ENCODE measurements at regions not wholly inside any gene's neighbourhood (a gene's known extent, or its start where the extent isn't known, plus 50 kb on each side); places are given as distances from the start of the nearest gene placed in this dataset.

- H3K9me2 ChIP-seq (ENCODE audit: insufficient read depth), result no peaks in the 10 kb centered on the region
- H3K9me3 ChIP-seq (ENCODE audit: control insufficient read depth in 1 of 2, insufficient read depth in 1 of 2, low read depth in 1 of 2, low read length in 2 of 2), result peaks cover 3 to 8% of the 10 kb centered on the region in 2 experiments; a peak in 2 of 4 replicates
- H3K4me1 ChIP-seq (ENCODE audit: control insufficient read depth in 1 of 2, insufficient read depth in 2 of 2, low read length in 2 of 2), result no peaks in the 10 kb centered on the region
- POLR2A ChIA-PET, result no interaction called here
- RAD21 ChIA-PET (ENCODE audit: low non-redundant PET in 1 of 2, low total read pairs in 2 of 2, uncharacterized antibody in 2 of 2, unreplicated experiment in 2 of 2), result no interaction called here
- no peaks in the 10 kb centered on the region for H3K36me3 ChIP-seq (ENCODE audit: control insufficient read depth in 1 of 2, insufficient read depth in 2 of 2, low read length in 2 of 2)
- BruUV-seq (replicated peaks), result no TSS peak
- ATAC-seq (no peak), DNase-seq (ENCODE audit: low read depth, low spot score) (no peak)
- no peaks in the 10 kb centered on the region for H4K20me1 ChIP-seq (ENCODE audit: insufficient read depth)
- TF ChIP-seq TCF7L2 (IDR thresholded peaks at IDR 0.05; ENCODE audit: borderline replicate concordance, extremely low read depth, insufficient read depth, insufficient read length), result no peak
- no peak for TF ChIP-seq EZH2phosphoT487 (IDR thresholded peaks at IDR 0.05; ENCODE audit: borderline replicate concordance)
- H3K27me3 ChIP-seq (ENCODE audit: insufficient read depth, low read length), result no peaks in the 10 kb centered on the region
- H3K79me2 ChIP-seq (ENCODE audit: insufficient read depth, low read length), result no peaks in the 10 kb centered on the region
- intact Hi-C loops (cut with micrococcal nuclease), result no loop called here
- no peak overlapping the region for H3K27ac ChIP-seq (ENCODE audit: low read depth, low read length)
- no peak overlapping the region for H3K4me2 ChIP-seq (ENCODE audit: low read length)
- H3K9ac ChIP-seq (ENCODE audit: low read length), result no peak overlapping the region
- CTCF ChIA-PET, result no interaction called here
- H2AFZ ChIP-seq (ENCODE audit: low read depth, low read length, poor library complexity, severe bottlenecking), result no peak overlapping the region
- H3K4me3 ChIP-seq (replicated peaks in 1 of 2; ENCODE audit: low read depth in 1 of 2, low read length in 2 of 2), result no peak overlapping the region
Measured at GRCh38 chr3:95468331-95468730, 1346.1 kb upstream of the EPHA6 start.

GRCh38 chr3:95474338-95474737, 1340.1 kb upstream of the EPHA6 start:
- ChIA-PET CTCF (no interaction called here), RAD21 (ENCODE audit: low non-redundant PET in 1 of 2, low total read pairs in 2 of 2, uncharacterized antibody in 2 of 2, unreplicated experiment in 2 of 2) (no interaction called here), POLR2A (no interaction called here)
- BruUV-seq (replicated peaks), result no TSS peak
- no peaks in the 10 kb centered on the region for H4K20me1 ChIP-seq (ENCODE audit: insufficient read depth)
- H3K79me2 ChIP-seq (ENCODE audit: insufficient read depth, low read length), result no peaks in the 10 kb centered on the region
- no peak overlapping the region for H3K9ac ChIP-seq (ENCODE audit: low read length)
- DNase-seq (ENCODE audit: low read depth, low spot score) (no peak), ATAC-seq (no peak)
- no peak overlapping the region for H3K4me3 ChIP-seq (replicated peaks in 1 of 2; ENCODE audit: low read depth in 1 of 2, low read length in 2 of 2)
- intact Hi-C loops (cut with micrococcal nuclease), result no loop called here
- H3K9me2 ChIP-seq (ENCODE audit: insufficient read depth), result no peaks in the 10 kb centered on the region
- no peak for TF ChIP-seq ATF3 (IDR thresholded peaks at IDR 0.05)
- no peak for TF ChIP-seq ELF1 (IDR thresholded peaks at IDR 0.05; ENCODE audit: borderline replicate concordance, low read depth)
- TF ChIP-seq CTCF (IDR thresholded peaks at IDR 0.05 in 2 of 3, conservative IDR thresholded peaks at IDR 0.05 in 1 of 3; ENCODE audit: borderline replicate concordance in 1 of 3, insufficient read depth in 1 of 3, low read depth in 2 of 3, low read length in 2 of 3), result no peak
- peaks cover 7% of the 10 kb centered on the region in 2 experiments; a peak in 1 of 4 replicates for H3K9me3 ChIP-seq (ENCODE audit: control insufficient read depth in 1 of 2, insufficient read depth in 1 of 2, low read depth in 1 of 2, low read length in 2 of 2)
- no peaks in the 10 kb centered on the region for H3K36me3 ChIP-seq (ENCODE audit: control insufficient read depth in 1 of 2, insufficient read depth in 2 of 2, low read length in 2 of 2)
- H3K27ac ChIP-seq (ENCODE audit: low read depth, low read length), result no peak overlapping the region
- no peak overlapping the region for H3K4me2 ChIP-seq (ENCODE audit: low read length)
- no peaks in the 10 kb centered on the region for H3K27me3 ChIP-seq (ENCODE audit: insufficient read depth, low read length)
- H2AFZ ChIP-seq (ENCODE audit: low read depth, low read length, poor library complexity, severe bottlenecking), result no peak overlapping the region
- no peaks in the 10 kb centered on the region for H3K4me1 ChIP-seq (ENCODE audit: control insufficient read depth in 1 of 2, insufficient read depth in 2 of 2, low read length in 2 of 2)
